ENCODE measurements at regions not wholly inside any gene's neighbourhood (a gene's known extent, or its start where the extent isn't known, plus 50 kb on each side); places are given as distances from the start of the nearest gene placed in this dataset.

DNA sequence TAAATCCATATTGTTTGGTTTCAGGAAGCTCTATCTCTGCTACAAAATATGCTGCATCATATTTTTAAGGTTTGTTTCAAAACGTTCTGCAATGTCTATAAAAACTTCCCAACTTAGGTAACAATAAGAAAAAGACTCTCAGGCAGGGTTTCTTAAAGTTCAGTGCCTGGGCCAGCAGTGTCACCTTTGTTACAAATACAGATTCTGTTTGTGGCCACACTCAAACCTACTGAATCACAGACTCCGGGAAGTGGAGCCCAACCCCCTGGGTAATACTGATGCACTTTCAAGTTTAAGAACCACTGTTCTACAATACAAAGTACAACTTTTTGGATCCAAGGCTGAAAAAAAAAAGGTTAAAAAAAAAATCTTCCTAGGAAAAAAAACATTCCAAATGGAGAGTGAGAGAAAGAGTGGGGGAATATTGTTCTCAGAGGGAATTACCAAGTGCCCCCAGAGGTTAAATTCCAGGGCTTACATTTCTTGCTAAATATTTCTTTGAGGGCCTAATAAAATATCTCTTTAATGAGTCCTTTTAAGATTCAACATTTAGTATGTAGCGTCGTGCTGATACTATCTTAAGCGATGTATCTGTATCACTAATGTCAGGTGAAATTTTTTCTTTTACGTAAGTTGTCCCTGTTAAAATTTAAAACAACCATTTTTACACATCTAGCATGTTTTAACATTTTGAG is 476.7 kb downstream of the TXNL1 start (continued):
- TF ChIP-seq, protein P1, sequence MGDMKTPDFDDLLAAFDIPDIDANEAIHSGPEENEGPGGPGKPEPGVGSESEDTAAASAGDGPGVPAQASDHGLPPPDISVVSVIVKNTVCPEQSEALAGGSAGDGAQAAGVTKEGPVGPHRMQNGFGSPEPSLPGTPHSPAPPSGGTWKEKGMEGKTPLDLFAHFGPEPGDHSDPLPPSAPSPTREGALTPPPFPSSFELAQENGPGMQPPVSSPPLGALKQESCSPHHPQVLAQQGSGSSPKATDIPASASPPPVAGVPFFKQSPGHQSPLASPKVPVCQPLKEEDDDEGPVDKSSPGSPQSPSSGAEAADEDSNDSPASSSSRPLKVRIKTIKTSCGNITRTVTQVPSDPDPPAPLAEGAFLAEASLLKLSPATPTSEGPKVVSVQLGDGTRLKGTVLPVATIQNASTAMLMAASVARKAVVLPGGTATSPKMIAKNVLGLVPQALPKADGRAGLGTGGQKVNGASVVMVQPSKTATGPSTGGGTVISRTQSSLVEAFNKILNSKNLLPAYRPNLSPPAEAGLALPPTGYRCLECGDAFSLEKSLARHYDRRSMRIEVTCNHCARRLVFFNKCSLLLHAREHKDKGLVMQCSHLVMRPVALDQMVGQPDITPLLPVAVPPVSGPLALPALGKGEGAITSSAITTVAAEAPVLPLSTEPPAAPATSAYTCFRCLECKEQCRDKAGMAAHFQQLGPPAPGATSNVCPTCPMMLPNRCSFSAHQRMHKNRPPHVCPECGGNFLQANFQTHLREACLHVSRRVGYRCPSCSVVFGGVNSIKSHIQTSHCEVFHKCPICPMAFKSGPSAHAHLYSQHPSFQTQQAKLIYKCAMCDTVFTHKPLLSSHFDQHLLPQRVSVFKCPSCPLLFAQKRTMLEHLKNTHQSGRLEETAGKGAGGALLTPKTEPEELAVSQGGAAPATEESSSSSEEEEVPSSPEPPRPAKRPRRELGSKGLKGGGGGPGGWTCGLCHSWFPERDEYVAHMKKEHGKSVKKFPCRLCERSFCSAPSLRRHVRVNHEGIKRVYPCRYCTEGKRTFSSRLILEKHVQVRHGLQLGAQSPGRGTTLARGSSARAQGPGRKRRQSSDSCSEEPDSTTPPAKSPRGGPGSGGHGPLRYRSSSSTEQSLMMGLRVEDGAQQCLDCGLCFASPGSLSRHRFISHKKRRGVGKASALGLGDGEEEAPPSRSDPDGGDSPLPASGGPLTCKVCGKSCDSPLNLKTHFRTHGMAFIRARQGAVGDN (IDR thresholded peaks at IDR 0.05) = no peak
- TF ChIP-seq SMC3 (IDR thresholded peaks at IDR 0.05; ENCODE audit: borderline replicate concordance, low read length) (no peak), YBX1 (IDR thresholded peaks at IDR 0.05) (no peak), EED (IDR thresholded peaks at IDR 0.05; ENCODE audit: low read depth) (no peak), ZNF274 (IDR thresholded peaks at IDR 0.05; ENCODE audit: insufficient read depth, insufficient read length) (no peak), HDGF (IDR thresholded peaks at IDR 0.05) (no peak)
- TF ChIP-seq, protein P2, sequence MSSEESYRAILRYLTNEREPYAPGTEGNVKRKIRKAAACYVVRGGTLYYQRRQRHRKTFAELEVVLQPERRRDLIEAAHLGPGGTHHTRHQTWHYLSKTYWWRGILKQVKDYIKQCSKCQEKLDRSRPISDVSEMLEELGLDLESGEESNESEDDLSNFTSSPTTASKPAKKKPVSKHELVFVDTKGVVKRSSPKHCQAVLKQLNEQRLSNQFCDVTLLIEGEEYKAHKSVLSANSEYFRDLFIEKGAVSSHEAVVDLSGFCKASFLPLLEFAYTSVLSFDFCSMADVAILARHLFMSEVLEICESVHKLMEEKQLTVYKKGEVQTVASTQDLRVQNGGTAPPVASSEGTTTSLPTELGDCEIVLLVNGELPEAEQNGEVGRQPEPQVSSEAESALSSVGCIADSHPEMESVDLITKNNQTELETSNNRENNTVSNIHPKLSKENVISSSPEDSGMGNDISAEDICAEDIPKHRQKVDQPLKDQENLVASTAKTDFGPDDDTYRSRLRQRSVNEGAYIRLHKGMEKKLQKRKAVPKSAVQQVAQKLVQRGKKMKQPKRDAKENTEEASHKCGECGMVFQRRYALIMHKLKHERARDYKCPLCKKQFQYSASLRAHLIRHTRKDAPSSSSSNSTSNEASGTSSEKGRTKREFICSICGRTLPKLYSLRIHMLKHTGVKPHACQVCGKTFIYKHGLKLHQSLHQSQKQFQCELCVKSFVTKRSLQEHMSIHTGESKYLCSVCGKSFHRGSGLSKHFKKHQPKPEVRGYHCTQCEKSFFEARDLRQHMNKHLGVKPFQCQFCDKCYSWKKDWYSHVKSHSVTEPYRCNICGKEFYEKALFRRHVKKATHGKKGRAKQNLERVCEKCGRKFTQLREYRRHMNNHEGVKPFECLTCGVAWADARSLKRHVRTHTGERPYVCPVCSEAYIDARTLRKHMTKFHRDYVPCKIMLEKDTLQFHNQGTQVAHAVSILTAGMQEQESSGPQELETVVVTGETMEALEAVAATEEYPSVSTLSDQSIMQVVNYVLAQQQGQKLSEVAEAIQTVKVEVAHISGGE (CRISPR knock-in tag; IDR thresholded peaks at IDR 0.05) = no peak
